Tibial nerve (tissue), 4 donors: ENCODE measurements at regions not wholly inside any gene's neighbourhood (a gene's known extent, or its start where the extent isn't known, plus 50 kb on each side); places are given as distances from the start of the nearest gene placed in this dataset.

Experiments used
- CTCF ChIP-seq, 5 experiments: fragments of 200-600 bp in 3 of 5; fragments of 450-650 bp in 2 of 5; sonication (generic) in 3 of 5; IDR thresholded peaks; one replicate each; pipeline ENCODE4 v1.5.1; 2016 to 2019; ENCODE audit warnings: antibody characterized with exemption in 5 of 5, mild to moderate bottlenecking in 3 of 5, moderate library complexity in 2 of 5
- EP300 ChIP-seq, 2 donors: sonication (generic); formaldehyde crosslinking; IDR thresholded peaks; one replicate each; pipeline ENCODE4 v1.6.1; 2017; ENCODE audit warnings: antibody characterized with exemption in 2 of 2, mild to moderate bottlenecking in 1 of 2

- TF ChIP-seq CTCF (IDR thresholded peaks at IDR 0.05) (no peak), EP300 (IDR thresholded peaks at IDR 0.05) (no peak)
Observed at GRCh38 chr12:125262851-125263250, 197.6 kb downstream of the AACS start.
